Erythroblast (primary cell): ENCODE measurements at regions not wholly inside any gene's neighbourhood (a gene's known extent, or its start where the extent isn't known, plus 50 kb on each side); places are given as distances from the start of the nearest gene placed in this dataset.

ENCODE experiments used
- GATA1 ChIP-seq: IDR thresholded peaks from 2 replicates; pipeline ENCODE4 v1.6.1; 2011; ENCODE audit warnings: low read depth, mild to moderate bottlenecking, control low read depth, low read length, moderate library complexity
- POLR2A ChIP-seq: IDR thresholded peaks from 2 replicates; pipeline ENCODE4 v1.6.1; 2011; ENCODE audit warnings: mild to moderate bottlenecking, low read length

- TF ChIP-seq POLR2A (no peak), GATA1 (no peak)
Observed at GRCh38 chr3:6671363-6671762, 189.6 kb upstream of the GRM7 start.
